ENCODE measurements at regions not wholly inside any gene's neighbourhood (a gene's known extent, or its start where the extent isn't known, plus 50 kb on each side); places are given as distances from the start of the nearest gene placed in this dataset.

DNA sequence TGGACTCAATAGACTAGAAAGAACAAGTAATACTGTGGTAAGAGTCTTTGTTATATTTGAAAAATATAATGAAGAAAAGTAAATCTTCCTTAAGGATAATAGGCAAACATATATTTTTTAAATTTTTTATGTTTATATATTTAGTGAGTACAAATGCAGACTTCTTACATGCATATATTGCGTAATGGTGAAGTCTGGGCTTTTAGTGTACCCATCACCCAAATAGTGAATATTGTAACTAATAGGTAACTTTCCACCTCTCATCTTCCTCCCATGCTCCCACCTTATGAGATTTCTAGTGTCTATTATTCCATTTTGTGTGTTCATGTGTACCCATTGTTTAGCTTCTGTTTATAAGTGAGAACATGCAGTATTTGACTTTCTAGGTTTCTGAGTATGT is 711.2 kb upstream of the NDST4 start:
- no peak overlapping the region for H3K4me3 ChIP-seq (replicated peaks in 1 of 3; ENCODE audit: low read depth in 2 of 3, low read length in 3 of 3)
- Mint-ChIP-seq H3K4me1 (no peaks in the 10 kb centered on the region), H3K4me3 (no peak overlapping the region), H3K27ac (no peak overlapping the region), H3K27me3 (ENCODE audit: low read depth in 3 of 3) (no peaks in the 10 kb centered on the region), H3K36me3 (no peaks in the 10 kb centered on the region), H3K9me3 (peaks cover 0 to 4% (median 0%) of the 10 kb centered on the region in 7 donors)
- no peaks in the 10 kb centered on the region for H3K36me3 ChIP-seq (replicated peaks in 1 of 2; ENCODE audit: control insufficient read depth in 1 of 2, insufficient read depth in 2 of 2, low read length in 2 of 2)
- H3K4me1 ChIP-seq (ENCODE audit: control insufficient read depth in 1 of 2, insufficient read depth in 2 of 2, low read length in 2 of 2) = no peaks in the 10 kb centered on the region
- H3K79me2 ChIP-seq (ENCODE audit: insufficient read depth, low read length) = no peaks in the 10 kb centered on the region
- H4K20me1 ChIP-seq (ENCODE audit: insufficient read depth, low read length) = no peaks in the 10 kb centered on the region
- no peak overlapping the region for H3K4me2 ChIP-seq (replicated peaks; ENCODE audit: extremely low read depth, low read length, poor library complexity, severe bottlenecking)
- H2AFZ ChIP-seq (ENCODE audit: insufficient read depth, low read depth, low read length, poor library complexity, severe bottlenecking) = no peak overlapping the region
- H3K27ac ChIP-seq (ENCODE audit: low read depth in 1 of 2, low read length in 2 of 2) = no peak overlapping the region
- H3K9me3 ChIP-seq (replicated peaks in 1 of 2; ENCODE audit: control insufficient read depth in 1 of 2, insufficient read depth in 1 of 2, low read length in 2 of 2) = no peaks in the 10 kb centered on the region
- WGBS (ENCODE audit: insufficient coverage) = no CpG with 5 or more reads among the region's 1 CpG
- H3K27me3 ChIP-seq (ENCODE audit: control insufficient read depth in 2 of 2, insufficient read depth in 2 of 2, low read length in 2 of 2) = no peaks in the 10 kb centered on the region
- TF ChIP-seq, protein P1, sequence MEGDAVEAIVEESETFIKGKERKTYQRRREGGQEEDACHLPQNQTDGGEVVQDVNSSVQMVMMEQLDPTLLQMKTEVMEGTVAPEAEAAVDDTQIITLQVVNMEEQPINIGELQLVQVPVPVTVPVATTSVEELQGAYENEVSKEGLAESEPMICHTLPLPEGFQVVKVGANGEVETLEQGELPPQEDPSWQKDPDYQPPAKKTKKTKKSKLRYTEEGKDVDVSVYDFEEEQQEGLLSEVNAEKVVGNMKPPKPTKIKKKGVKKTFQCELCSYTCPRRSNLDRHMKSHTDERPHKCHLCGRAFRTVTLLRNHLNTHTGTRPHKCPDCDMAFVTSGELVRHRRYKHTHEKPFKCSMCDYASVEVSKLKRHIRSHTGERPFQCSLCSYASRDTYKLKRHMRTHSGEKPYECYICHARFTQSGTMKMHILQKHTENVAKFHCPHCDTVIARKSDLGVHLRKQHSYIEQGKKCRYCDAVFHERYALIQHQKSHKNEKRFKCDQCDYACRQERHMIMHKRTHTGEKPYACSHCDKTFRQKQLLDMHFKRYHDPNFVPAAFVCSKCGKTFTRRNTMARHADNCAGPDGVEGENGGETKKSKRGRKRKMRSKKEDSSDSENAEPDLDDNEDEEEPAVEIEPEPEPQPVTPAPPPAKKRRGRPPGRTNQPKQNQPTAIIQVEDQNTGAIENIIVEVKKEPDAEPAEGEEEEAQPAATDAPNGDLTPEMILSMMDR (IDR thresholded peaks at IDR 0.05) = no peak
- no peak overlapping the region for H3K9ac ChIP-seq (ENCODE audit: insufficient read depth, low read length, poor library complexity, severe bottlenecking)
- intact Hi-C loops (cut with micrococcal nuclease) = no loop called here
- DNase-seq = no peak

DNA sequence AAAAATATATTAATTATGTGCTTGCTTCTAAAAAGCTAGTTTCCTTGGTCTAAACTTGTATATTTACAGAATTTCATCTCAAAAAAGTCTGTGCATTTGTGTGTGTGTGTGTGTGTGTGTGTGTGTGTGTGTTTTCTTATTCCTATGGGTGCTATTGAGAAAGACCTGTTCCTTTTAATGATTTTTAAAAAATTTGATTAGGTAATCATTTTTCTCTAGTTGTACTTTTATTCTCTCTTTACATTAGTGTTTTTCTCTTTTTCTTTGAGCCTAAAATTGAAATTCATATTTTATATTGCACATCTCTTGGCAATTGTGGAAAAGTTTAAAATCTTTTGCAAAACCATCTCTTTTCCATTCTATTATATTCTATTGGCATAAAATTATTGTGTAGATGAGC is 690.4 kb upstream of the NDST4 start:
- intact Hi-C loops (cut with micrococcal nuclease) = no loop called here
- H3K36me3 ChIP-seq (replicated peaks in 1 of 2; ENCODE audit: control insufficient read depth in 1 of 2, insufficient read depth in 2 of 2, low read length in 2 of 2) = no peaks in the 10 kb centered on the region

More for the DNA sequence above, 690.4 kb upstream of the NDST4 start:
- H3K27ac ChIP-seq (ENCODE audit: low read depth in 1 of 2, low read length in 2 of 2) = no peak overlapping the region
- no peaks in the 10 kb centered on the region for H3K79me2 ChIP-seq (ENCODE audit: insufficient read depth, low read length)
- H3K36me3 Mint-ChIP-seq = no peaks in the 10 kb centered on the region
- H3K4me3 ChIP-seq (replicated peaks in 1 of 3; ENCODE audit: low read depth in 2 of 3, low read length in 3 of 3) = no peak overlapping the region
- DNase-seq = no peak
- peaks cover 0 to 3% (median 0%) of the 10 kb centered on the region in 7 donors for H3K9me3 Mint-ChIP-seq
- TF ChIP-seq, protein P1 (IDR thresholded peaks at IDR 0.05) = no peak
- H3K9ac ChIP-seq (ENCODE audit: insufficient read depth, low read length, poor library complexity, severe bottlenecking) = no peak overlapping the region
- H3K27ac Mint-ChIP-seq = no peak overlapping the region
- H4K20me1 ChIP-seq (ENCODE audit: insufficient read depth, low read length) = no peaks in the 10 kb centered on the region
- H3K27me3 Mint-ChIP-seq (ENCODE audit: low read depth in 3 of 3) = peaks cover 0 to 2% (median 0%) of the 10 kb centered on the region in 3 donors
- no peaks in the 10 kb centered on the region for H3K4me1 Mint-ChIP-seq
- no peak overlapping the region for H3K4me3 Mint-ChIP-seq
- no peaks in the 10 kb centered on the region for H3K4me1 ChIP-seq (ENCODE audit: control insufficient read depth in 1 of 2, insufficient read depth in 2 of 2, low read length in 2 of 2)
- peaks cover 0 to 3% of the 10 kb centered on the region in 2 donors for H3K9me3 ChIP-seq (replicated peaks in 1 of 2; ENCODE audit: control insufficient read depth in 1 of 2, insufficient read depth in 1 of 2, low read length in 2 of 2)
- H3K4me2 ChIP-seq (replicated peaks; ENCODE audit: extremely low read depth, low read length, poor library complexity, severe bottlenecking) = no peak overlapping the region
- no peak overlapping the region for H2AFZ ChIP-seq (ENCODE audit: insufficient read depth, low read depth, low read length, poor library complexity, severe bottlenecking)
- no peaks in the 10 kb centered on the region for H3K27me3 ChIP-seq (ENCODE audit: control insufficient read depth in 2 of 2, insufficient read depth in 2 of 2, low read length in 2 of 2)

All from CD14-positive monocyte (primary cell).